Endodermal cell (in vitro differentiated cells): ENCODE measurements at regions not wholly inside any gene's neighbourhood (a gene's known extent, or its start where the extent isn't known, plus 50 kb on each side); places are given as distances from the start of the nearest gene placed in this dataset.

ENCODE experiments used
- DNase-seq: peaks from one replicate; pipeline ENCODE4 v3.0.0-alpha.2; 2017
- H3K27ac ChIP-seq: 2 replicates; pipeline ENCODE4 v1.5.1; 2013; ENCODE audit warnings: mild to moderate bottlenecking, low read depth, low read length, moderate library complexity
- H3K27me3 ChIP-seq: 2 replicates; pipeline ENCODE4 v1.6.1; 2013; ENCODE audit warnings: mild to moderate bottlenecking, low read length, moderate library complexity; ENCODE audit not compliant: insufficient read depth, control insufficient read depth, poor library complexity, severe bottlenecking
- H3K36me3 ChIP-seq: 2 replicates; pipeline ENCODE4 v1.7.0; 2013; ENCODE audit warnings: mild to moderate bottlenecking, low read length, moderate library complexity; ENCODE audit not compliant: control insufficient read depth, insufficient read depth
- H3K4me1 ChIP-seq: one replicate; pipeline ENCODE4 v1.7.0; 2013; ENCODE audit warnings: low read length; ENCODE audit not compliant: control insufficient read depth, insufficient read depth
- H3K4me3 ChIP-seq: 2 replicates; pipeline ENCODE4 v1.5.1; 2013; ENCODE audit warnings: mild to moderate bottlenecking, low read length, moderate library complexity
- H3K9ac ChIP-seq: 2 replicates; pipeline ENCODE4 v1.6.1; 2013; ENCODE audit warnings: mild to moderate bottlenecking, low read length, moderate library complexity; ENCODE audit not compliant: poor library complexity, severe bottlenecking; ENCODE audit errors: extremely low read depth
- H3K9me3 ChIP-seq: 2 replicates; pipeline ENCODE4 v1.6.1; 2013; ENCODE audit warnings: mild to moderate bottlenecking, low read length, moderate library complexity; ENCODE audit not compliant: control insufficient read depth
- H3K27ac Mint-ChIP-seq: 2 replicates; pipeline ENCODE4 v1.8.0; 2020; ENCODE audit warnings: mixed read lengths
- H3K27me3 Mint-ChIP-seq: 2 replicates; pipeline ENCODE4 v1.8.0; 2021; ENCODE audit warnings: mild to moderate bottlenecking, mixed read lengths; ENCODE audit not compliant: insufficient read depth
- H3K36me3 Mint-ChIP-seq: 2 replicates; pipeline ENCODE4 v1.8.0; 2020; ENCODE audit warnings: low read depth, mixed read lengths
- H3K4me1 Mint-ChIP-seq: 2 replicates; pipeline ENCODE4 v1.8.0; 2020; ENCODE audit warnings: mixed read lengths
- H3K4me3 Mint-ChIP-seq: 2 replicates; pipeline ENCODE4 v1.8.0; 2020; ENCODE audit warnings: mild to moderate bottlenecking, moderate library complexity, mixed read lengths
- H3K9me3 Mint-ChIP-seq: 2 replicates; pipeline ENCODE4 v1.8.0; 2020; ENCODE audit warnings: mild to moderate bottlenecking, mixed read lengths
- CTCF ChIP-seq: fragments of 200-600 bp; sonication (generic); conservative IDR thresholded peaks from 2 replicates; pipeline ENCODE4 v1.5.0; 2021; ENCODE audit warnings: antibody characterized with exemption, mild to moderate bottlenecking
- WGBS, 2 experiments: methylation state at CpG; one replicate each; pipeline versions ENCODE4 v1.1.5 to v1.1.7; 2013; ENCODE audit warnings: missing lambda C conversion rate in 2 of 2, mixed read lengths in 1 of 2; ENCODE audit not compliant: insufficient coverage in 1 of 2, insufficient read length in 1 of 2; 5-methylcytosine and 5-hydroxymethylcytosine counted together

- no peak for TF ChIP-seq CTCF
- no peak overlapping the region for H3K4me3 Mint-ChIP-seq
- H3K36me3 Mint-ChIP-seq: peaks cover 3% of the 10 kb centered on the region
- H3K27ac ChIP-seq: no peak overlapping the region
- H3K27ac Mint-ChIP-seq: no peak overlapping the region
- H3K9me3 Mint-ChIP-seq: peaks cover 98% of the 10 kb centered on the region
- H3K4me1 ChIP-seq: no peaks in the 10 kb centered on the region
- no peak overlapping the region for H3K9ac ChIP-seq
- H3K27me3 ChIP-seq: no peaks in the 10 kb centered on the region
- H3K9me3 ChIP-seq: peaks cover 89% of the 10 kb centered on the region
- WGBS, 2 experiments: 57% methylated on average over 5 to 6 of the region's 6 CpGs
- no peaks in the 10 kb centered on the region for H3K36me3 ChIP-seq
- no peaks in the 10 kb centered on the region for H3K4me1 Mint-ChIP-seq
- no peak overlapping the region for H3K4me3 ChIP-seq
- no peak for DNase-seq
- no peaks in the 10 kb centered on the region for H3K27me3 Mint-ChIP-seq
Observed at GRCh38 chr14:106843386-106843785, 1317.0 kb downstream of the TMEM121 start.

- no peak overlapping the region for H3K27ac Mint-ChIP-seq
- no peaks in the 10 kb centered on the region for H3K27me3 Mint-ChIP-seq
- H3K4me1 Mint-ChIP-seq: no peaks in the 10 kb centered on the region
- peaks cover 3% of the 10 kb centered on the region for H3K36me3 Mint-ChIP-seq
- TF ChIP-seq CTCF: no peak
- Histone ChIP-seq H3K27me3 (no peaks in the 10 kb centered on the region), H3K36me3 (no peaks in the 10 kb centered on the region), H3K4me1 (no peaks in the 10 kb centered on the region), H3K27ac (no peak overlapping the region), H3K9me3 (peaks cover 89% of the 10 kb centered on the region), H3K4me3 (no peak overlapping the region), H3K9ac (no peak overlapping the region)
- H3K9me3 Mint-ChIP-seq: peaks cover 98% of the 10 kb centered on the region
- no peak overlapping the region for H3K4me3 Mint-ChIP-seq
- no peak for DNase-seq
- WGBS, 2 experiments: 83 to 87% methylated on average over 9 to 14 of the region's 14 CpGs
Observed at GRCh38 chr14:106843951-106844483, 1317.6 kb downstream of the TMEM121 start.

GRCh38 chr14:106844608-106845285, 1318.4 kb downstream of the TMEM121 start:
- Histone ChIP-seq H3K9me3 (peaks cover 89% of the 10 kb centered on the region), H3K9ac (no peak overlapping the region), H3K4me1 (no peaks in the 10 kb centered on the region), H3K36me3 (no peaks in the 10 kb centered on the region), H3K4me3 (no peak overlapping the region), H3K27ac (no peak overlapping the region), H3K27me3 (no peaks in the 10 kb centered on the region)
- Mint-ChIP-seq H3K27ac (no peak overlapping the region), H3K4me3 (no peak overlapping the region), H3K4me1 (no peaks in the 10 kb centered on the region), H3K27me3 (no peaks in the 10 kb centered on the region), H3K9me3 (peaks cover 98% of the 10 kb centered on the region), H3K36me3 (peaks cover 3% of the 10 kb centered on the region)
- TF ChIP-seq CTCF: no peak
- no peak for DNase-seq
- WGBS, 2 experiments: 86 to 92% methylated on average over 33 to 56 of the region's 56 CpGs
